ENCODE measurements at regions not wholly inside any gene's neighbourhood (a gene's known extent, or its start where the extent isn't known, plus 50 kb on each side); places are given as distances from the start of the nearest gene placed in this dataset.

- Histone ChIP-seq H3K4me2 (no peak overlapping the region), H3K9me3 (ENCODE audit: low read depth) (no peaks in the 10 kb centered on the region), H3K27ac (no peak overlapping the region), H2AFZ (replicated peaks) (no peak overlapping the region), H4K20me1 (ENCODE audit: low read depth) (no peaks in the 10 kb centered on the region), H3K4me3 (no peak overlapping the region), H3K4me1 (no peaks in the 10 kb centered on the region), H3K36me3 (no peaks in the 10 kb centered on the region), H3K27me3 (no peaks in the 10 kb centered on the region), H3K79me2 (ENCODE audit: low read depth) (no peaks in the 10 kb centered on the region), H3K9ac (no peak overlapping the region), H3F3A (ENCODE audit: low read depth) (no peaks in the 10 kb centered on the region)
- Mint-ChIP-seq H3K4me3 (no peak overlapping the region), H3K9me3 (no peaks in the 10 kb centered on the region), H3K27ac (no peak overlapping the region), H3K4me1 (no peaks in the 10 kb centered on the region), H3K36me3 (no peaks in the 10 kb centered on the region), H3K27me3 (ENCODE audit: insufficient read depth, low read depth) (peaks cover 5% of the 10 kb centered on the region)
- TF ChIP-seq, protein P1, sequence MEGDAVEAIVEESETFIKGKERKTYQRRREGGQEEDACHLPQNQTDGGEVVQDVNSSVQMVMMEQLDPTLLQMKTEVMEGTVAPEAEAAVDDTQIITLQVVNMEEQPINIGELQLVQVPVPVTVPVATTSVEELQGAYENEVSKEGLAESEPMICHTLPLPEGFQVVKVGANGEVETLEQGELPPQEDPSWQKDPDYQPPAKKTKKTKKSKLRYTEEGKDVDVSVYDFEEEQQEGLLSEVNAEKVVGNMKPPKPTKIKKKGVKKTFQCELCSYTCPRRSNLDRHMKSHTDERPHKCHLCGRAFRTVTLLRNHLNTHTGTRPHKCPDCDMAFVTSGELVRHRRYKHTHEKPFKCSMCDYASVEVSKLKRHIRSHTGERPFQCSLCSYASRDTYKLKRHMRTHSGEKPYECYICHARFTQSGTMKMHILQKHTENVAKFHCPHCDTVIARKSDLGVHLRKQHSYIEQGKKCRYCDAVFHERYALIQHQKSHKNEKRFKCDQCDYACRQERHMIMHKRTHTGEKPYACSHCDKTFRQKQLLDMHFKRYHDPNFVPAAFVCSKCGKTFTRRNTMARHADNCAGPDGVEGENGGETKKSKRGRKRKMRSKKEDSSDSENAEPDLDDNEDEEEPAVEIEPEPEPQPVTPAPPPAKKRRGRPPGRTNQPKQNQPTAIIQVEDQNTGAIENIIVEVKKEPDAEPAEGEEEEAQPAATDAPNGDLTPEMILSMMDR (IDR thresholded peaks at IDR 0.05): no peak
- no peak for TF ChIP-seq EZH2 (IDR thresholded peaks at IDR 0.05)
- no peak for TF ChIP-seq EZH2phosphoT487 (IDR thresholded peaks at IDR 0.05)
- DNase-seq (ENCODE audit: low spot score): no peak
These were observed 1370.7 kb upstream of the TMEM132C start for GRCh38 chr12:126895951-126896913.

DNA sequence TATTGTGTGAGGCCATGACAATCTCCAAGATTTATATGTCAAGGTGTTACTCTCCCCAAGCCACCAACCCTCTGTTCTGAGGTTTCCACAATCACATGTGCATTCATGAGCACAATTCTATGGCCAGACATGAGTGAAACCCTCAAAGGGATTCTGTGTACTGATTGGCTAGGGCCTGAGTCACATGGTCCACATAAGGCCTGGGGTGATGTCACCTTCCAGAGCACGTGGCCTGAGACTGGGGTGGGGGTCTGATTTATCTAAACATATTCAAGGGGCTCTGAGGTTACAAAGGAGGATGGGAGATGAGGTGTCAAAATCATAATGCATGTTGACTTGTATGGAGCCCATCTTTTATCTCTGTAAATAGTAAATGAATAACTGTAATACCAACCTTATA lies 1369.9 kb upstream of the TMEM132C start:
- Histone ChIP-seq H3K27me3 (no peaks in the 10 kb centered on the region), H2AFZ (replicated peaks) (no peak overlapping the region), H3K27ac (no peak overlapping the region), H3K9me3 (ENCODE audit: low read depth) (no peaks in the 10 kb centered on the region), H3K36me3 (no peaks in the 10 kb centered on the region), H4K20me1 (ENCODE audit: low read depth) (no peaks in the 10 kb centered on the region), H3K9ac (no peak overlapping the region), H3K4me1 (no peaks in the 10 kb centered on the region), H3F3A (ENCODE audit: low read depth) (no peaks in the 10 kb centered on the region), H3K4me3 (no peak overlapping the region), H3K79me2 (ENCODE audit: low read depth) (no peaks in the 10 kb centered on the region), H3K4me2 (no peak overlapping the region)
- Mint-ChIP-seq H3K27me3 (ENCODE audit: insufficient read depth, low read depth) (peaks cover 5% of the 10 kb centered on the region), H3K9me3 (no peaks in the 10 kb centered on the region), H3K4me3 (no peak overlapping the region), H3K36me3 (no peaks in the 10 kb centered on the region), H3K27ac (no peak overlapping the region), H3K4me1 (no peaks in the 10 kb centered on the region)
- no peak for TF ChIP-seq EZH2phosphoT487 (IDR thresholded peaks at IDR 0.05)
- TF ChIP-seq EZH2 (IDR thresholded peaks at IDR 0.05): no peak
- TF ChIP-seq, protein P1 (IDR thresholded peaks at IDR 0.05): no peak
- no peak for DNase-seq (ENCODE audit: low spot score)

DNA sequence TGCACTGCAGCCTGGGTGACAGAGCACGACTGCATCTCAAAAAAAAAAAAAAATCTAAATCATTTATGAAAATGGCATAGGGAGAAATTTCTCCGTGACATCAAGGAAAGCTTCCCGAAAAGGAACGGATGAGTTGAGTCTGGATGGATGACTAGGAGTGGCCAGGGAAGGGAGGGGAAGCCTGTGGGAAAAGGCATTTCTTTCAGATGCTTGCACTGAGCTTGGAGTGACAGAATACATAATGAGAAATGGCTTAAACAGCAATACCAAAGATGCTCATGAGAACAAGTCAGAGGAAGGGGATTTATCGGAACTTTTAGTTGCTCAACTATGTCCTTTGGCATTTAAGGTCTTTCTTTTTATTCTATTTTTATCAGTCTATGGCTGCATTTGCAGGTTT lies 1369.2 kb upstream of the TMEM132C start:
- H3K4me1 ChIP-seq: peaks cover 6% of the 10 kb centered on the region
- no peak overlapping the region for H3K4me3 Mint-ChIP-seq
- H3K9me3 ChIP-seq (ENCODE audit: low read depth): no peaks in the 10 kb centered on the region
- no peak for TF ChIP-seq EZH2 (IDR thresholded peaks at IDR 0.05)
- TF ChIP-seq, protein P1 (IDR thresholded peaks at IDR 0.05): no peak
- TF ChIP-seq EZH2phosphoT487 (IDR thresholded peaks at IDR 0.05): no peak
- no peak overlapping the region for H3K27ac Mint-ChIP-seq
- H3K9ac ChIP-seq: no peak overlapping the region
- H3K27me3 ChIP-seq: no peaks in the 10 kb centered on the region
- H3K27me3 Mint-ChIP-seq (ENCODE audit: insufficient read depth, low read depth): peaks cover 5% of the 10 kb centered on the region
- no peaks in the 10 kb centered on the region for H3K9me3 Mint-ChIP-seq
- H3K27ac ChIP-seq: no peak overlapping the region
- H3K36me3 Mint-ChIP-seq: no peaks in the 10 kb centered on the region
- no peaks in the 10 kb centered on the region for H3K79me2 ChIP-seq (ENCODE audit: low read depth)
- no peak for DNase-seq (ENCODE audit: low spot score)
- H3K4me3 ChIP-seq: no peak overlapping the region
- H3F3A ChIP-seq (ENCODE audit: low read depth): no peaks in the 10 kb centered on the region
- H3K4me1 Mint-ChIP-seq: peaks cover 2% of the 10 kb centered on the region
- no peak overlapping the region for H3K4me2 ChIP-seq
- no peak overlapping the region for H2AFZ ChIP-seq (replicated peaks)
- H4K20me1 ChIP-seq (ENCODE audit: low read depth): no peaks in the 10 kb centered on the region
- no peaks in the 10 kb centered on the region for H3K36me3 ChIP-seq
